Gastroesophageal sphincter (tissue), 3 donors: ENCODE measurements at regions not wholly inside any gene's neighbourhood (a gene's known extent, or its start where the extent isn't known, plus 50 kb on each side); places are given as distances from the start of the nearest gene placed in this dataset.

Experiments used
- CTCF ChIP-seq, 4 experiments: fragments of 200-600 bp in 2 of 4; fragments of 450-650 bp in 2 of 4; sonication (generic) in 1 of 4; IDR thresholded peaks; one replicate each; pipeline ENCODE4 v1.5.1; 2017 to 2019; ENCODE audit warnings: antibody characterized with exemption in 4 of 4, mild to moderate bottlenecking in 2 of 4, moderate library complexity in 2 of 4
- EP300 ChIP-seq: sonication (generic); formaldehyde crosslinking; IDR thresholded peaks from one replicate; pipeline ENCODE4 v1.6.1; 2017; ENCODE audit warnings: antibody characterized with exemption, mild to moderate bottlenecking
- POLR2A ChIP-seq, 2 donors: fragments of 450-650 bp; IDR thresholded peaks; one replicate each; pipeline ENCODE4 v1.6.1; 2017; ENCODE audit warnings: antibody characterized with exemption in 2 of 2, mild to moderate bottlenecking in 2 of 2, moderate library complexity in 1 of 2
- POLR2AphosphoS5 ChIP-seq: sonication (generic); formaldehyde crosslinking; IDR thresholded peaks from one replicate; pipeline ENCODE4 v1.6.1; 2017; ENCODE audit warnings: antibody characterized with exemption

GRCh38 chr6:74956559-74957428, 249.1 kb downstream of the COL12A1 start:
- TF ChIP-seq POLR2AphosphoS5 (no peak), CTCF (IDR thresholded peaks at IDR 0.05) (no peak), POLR2A (IDR thresholded peaks at IDR 0.05) (no peak), EP300 (no peak)
